ENCODE measurements at regions not wholly inside any gene's neighbourhood (a gene's known extent, or its start where the extent isn't known, plus 50 kb on each side); places are given as distances from the start of the nearest gene placed in this dataset.
A peak's percentile ranks its signal among the peaks of the same experiment; 100 is the strongest.

GRCh38 chr5:65068410-65068809 lies 299.7 kb downstream of the CWC27 start:
- DNase-seq (ENCODE audit: low read depth, low spot score), result no peak

- no peak for DNase-seq (ENCODE audit: low read depth, low spot score)
Observed at GRCh38 chr5:65070026-65070425, 301.3 kb downstream of the CWC27 start.

GRCh38 chr5:65072850-65073249 lies 304.1 kb downstream of the CWC27 start:
- DNase-seq (ENCODE audit: low read depth, low spot score), result no peak

- DNase-seq (ENCODE audit: low read depth, low spot score), result no peak
Observed at GRCh38 chr5:65073250-65073661, 304.5 kb downstream of the CWC27 start.

GRCh38 chr5:65075623-65076250 lies 307.0 kb downstream of the CWC27 start:
- DNase-seq (ENCODE audit: low read depth, low spot score), result no peak

GRCh38 chr5:65076251-65076869 lies 307.6 kb downstream of the CWC27 start:
- peak; percentile 33 for DNase-seq (ENCODE audit: low read depth, low spot score)

- no peak for DNase-seq (ENCODE audit: low read depth, low spot score)
Observed at GRCh38 chr5:65077653-65078052, 308.9 kb downstream of the CWC27 start.

- DNase-seq (ENCODE audit: low read depth, low spot score), result no peak
Observed at GRCh38 chr5:65078331-65078730, 309.6 kb downstream of the CWC27 start.

- no peak for DNase-seq (ENCODE audit: low read depth, low spot score)
Observed at GRCh38 chr5:65081071-65081470, 312.3 kb downstream of the CWC27 start.

- DNase-seq (ENCODE audit: low read depth, low spot score), result no peak
Observed at GRCh38 chr5:65084795-65085515, 316.2 kb downstream of the CWC27 start.

GRCh38 chr5:65085516-65085850 lies 316.8 kb downstream of the CWC27 start:
- DNase-seq (ENCODE audit: low read depth, low spot score), result no peak

GRCh38 chr5:65086234-65086890 lies 317.6 kb downstream of the CWC27 start:
- no peak for DNase-seq (ENCODE audit: low read depth, low spot score)

GRCh38 chr5:65087154-65087553 lies 318.4 kb downstream of the CWC27 start:
- no peak for DNase-seq (ENCODE audit: low read depth, low spot score)

- DNase-seq (ENCODE audit: low read depth, low spot score), result no peak
Observed at GRCh38 chr5:65094279-65094678, 325.5 kb downstream of the CWC27 start.

GRCh38 chr5:65098393-65098792 lies 329.7 kb downstream of the CWC27 start:
- no peak for DNase-seq (ENCODE audit: low read depth, low spot score)
